ENCODE measurements at regions not wholly inside any gene's neighbourhood (a gene's known extent, or its start where the extent isn't known, plus 50 kb on each side); places are given as distances from the start of the nearest gene placed in this dataset.

GRCh38 chr19:30174791-30175190, 197.4 kb upstream of the ZNF536 start:
- no peak for DNase-seq
- intact Hi-C loops (cut with DNase I), result no loop called here
- TF ChIP-seq CTCF (IDR thresholded peaks at IDR 0.05) (no peak), POLR2A (IDR thresholded peaks at IDR 0.05) (no peak)
- H3K9me3 ChIP-seq, result peaks cover 0 to 2% (median 0%) of the 10 kb centered on the region in 12 donors
- no peak overlapping the region for H3K4me3 ChIP-seq
- no peaks in the 10 kb centered on the region for H3K4me1 ChIP-seq
- H3K36me3 ChIP-seq, result no peaks in the 10 kb centered on the region
- WGBS, 4 donors, result 78 to 83% (median 81%) methylated on average over 9 of the region's 9 CpGs
- ATAC-seq, result no peak
- peaks cover 0 to 8% (median 0%) of the 10 kb centered on the region in 9 donors for H3K27me3 ChIP-seq
- no peak overlapping the region for H3K27ac ChIP-seq

GRCh38 chr19:30175987-30176386, 196.2 kb upstream of the ZNF536 start:
- H3K4me3 ChIP-seq, result no peak overlapping the region
- 83 to 93% (median 87%) methylated on average over 3 of the region's 3 CpGs for WGBS, 4 donors
- H3K27me3 ChIP-seq, result peaks cover 0 to 8% (median 0%) of the 10 kb centered on the region in 9 donors
- intact Hi-C loops (cut with DNase I), result no loop called here
- no peak overlapping the region for H3K27ac ChIP-seq
- no peaks in the 10 kb centered on the region for H3K36me3 ChIP-seq
- DNase-seq, result no peak
- no peak for ATAC-seq
- peaks cover 0 to 10% (median 2%) of the 10 kb centered on the region in 12 donors for H3K9me3 ChIP-seq
- H3K4me1 ChIP-seq, result no peaks in the 10 kb centered on the region
- no peak for TF ChIP-seq CTCF (IDR thresholded peaks at IDR 0.05)
- TF ChIP-seq POLR2A (IDR thresholded peaks at IDR 0.05), result no peak

GRCh38 chr19:30178721-30179402, 193.3 kb upstream of the ZNF536 start:
- TF ChIP-seq CTCF (IDR thresholded peaks at IDR 0.05), result no peak
- no peak for ATAC-seq
- 48 to 56% (median 50%) methylated on average over 4 of the region's 4 CpGs for WGBS, 4 donors

GRCh38 chr19:30180691-30181090, 191.5 kb upstream of the ZNF536 start:
- no peaks in the 10 kb centered on the region for H3K36me3 ChIP-seq
- no peak overlapping the region for H3K27ac ChIP-seq
- WGBS, 4 donors, result 55 to 73% (median 61%) methylated on average over 1 of the region's 1 CpG
- peaks cover 0 to 8% (median 0%) of the 10 kb centered on the region in 9 donors for H3K27me3 ChIP-seq
- DNase-seq, result no peak
- no peak overlapping the region for H3K4me3 ChIP-seq
- ATAC-seq, result no peak
- peaks cover 0 to 56% (median 41%) of the 10 kb centered on the region in 12 donors for H3K9me3 ChIP-seq
- no peak for TF ChIP-seq CTCF (IDR thresholded peaks at IDR 0.05)
- TF ChIP-seq POLR2A (IDR thresholded peaks at IDR 0.05), result no peak
- intact Hi-C loops (cut with DNase I), result no loop called here
- no peaks in the 10 kb centered on the region for H3K4me1 ChIP-seq

More at GRCh38 chr19:30178721-30179402, 193.3 kb upstream of the ZNF536 start:
- Histone ChIP-seq H3K4me3 (no peak overlapping the region), H3K36me3 (no peaks in the 10 kb centered on the region), H3K27me3 (peaks cover 0 to 8% (median 0%) of the 10 kb centered on the region in 9 donors), H3K4me1 (no peaks in the 10 kb centered on the region), H3K9me3 (peaks cover 0 to 38% (median 24%) of the 10 kb centered on the region in 12 donors), H3K27ac (no peak overlapping the region)
- intact Hi-C loops (cut with DNase I), result no loop called here
- no peak for DNase-seq

All from heart left ventricle (tissue), 16 donors.